Activated CD8-positive, alpha-beta memory T cell treated with anti-CD3 and anti-CD28 coated beads, Interleukin-2, amount 50 U/mL, for 4 hours (primary cell): ENCODE measurements at regions not wholly inside any gene's neighbourhood (a gene's known extent, or its start where the extent isn't known, plus 50 kb on each side); places are given as distances from the start of the nearest gene placed in this dataset.

ENCODE experiments used
- DNase-seq: peaks from one replicate; pipeline ENCODE4 v3.0.0-alpha.2; 2020

GRCh38 chr6:144739873-144740272 is 454.7 kb downstream of the UTRN start:
- DNase-seq = no peak

- DNase-seq = no peak
These were observed 456.5 kb downstream of the UTRN start for GRCh38 chr6:144741659-144742058.

- DNase-seq = no peak
These were observed 457.6 kb downstream of the UTRN start for GRCh38 chr6:144742779-144743178.

- DNase-seq = no peak
These were observed 459.6 kb downstream of the UTRN start for GRCh38 chr6:144744720-144745119.

GRCh38 chr6:144745439-144745838 is 460.3 kb downstream of the UTRN start:
- DNase-seq = no peak

- DNase-seq = no peak
These were observed 461.9 kb downstream of the UTRN start for GRCh38 chr6:144746902-144747469.

GRCh38 chr6:144749263-144749662 is 464.1 kb downstream of the UTRN start:
- DNase-seq = no peak

- DNase-seq = no peak
These were observed 468.0 kb downstream of the UTRN start for GRCh38 chr6:144753023-144753705.

- no peak for DNase-seq
These were observed 471.3 kb downstream of the UTRN start for GRCh38 chr6:144756469-144756868.

- DNase-seq = no peak
These were observed 472.2 kb downstream of the UTRN start for GRCh38 chr6:144757299-144757698.

GRCh38 chr6:144757730-144758129 is 472.6 kb downstream of the UTRN start:
- DNase-seq = no peak

- no peak for DNase-seq
These were observed 473.5 kb downstream of the UTRN start for GRCh38 chr6:144758602-144759001.

- DNase-seq = no peak
These were observed 477.3 kb downstream of the UTRN start for GRCh38 chr6:144762469-144762868.

- no peak for DNase-seq
These were observed 481.9 kb downstream of the UTRN start for GRCh38 chr6:144767051-144767450.

- no peak for DNase-seq
These were observed 483.5 kb downstream of the UTRN start for GRCh38 chr6:144768551-144769075.

GRCh38 chr6:144769142-144769541 is 484.0 kb downstream of the UTRN start:
- no peak for DNase-seq

- DNase-seq = no peak
These were observed 491.1 kb downstream of the UTRN start for GRCh38 chr6:144776031-144776819.

GRCh38 chr6:144777249-144777648 is 492.1 kb downstream of the UTRN start:
- DNase-seq = no peak

- no peak for DNase-seq
These were observed 492.9 kb downstream of the UTRN start for GRCh38 chr6:144778056-144778455.

GRCh38 chr6:144778773-144779492 is 493.8 kb downstream of the UTRN start:
- DNase-seq = no peak

GRCh38 chr6:144781836-144782235 is 496.7 kb downstream of the UTRN start:
- no peak for DNase-seq

GRCh38 chr6:144782634-144783033 is 497.5 kb downstream of the UTRN start:
- no peak for DNase-seq

- DNase-seq = no peak
These were observed 499.9 kb downstream of the UTRN start for GRCh38 chr6:144785056-144785455.
